GM21576 (cell line): ENCODE measurements at regions not wholly inside any gene's neighbourhood (a gene's known extent, or its start where the extent isn't known, plus 50 kb on each side); places are given as distances from the start of the nearest gene placed in this dataset.
A peak's percentile ranks its signal among the peaks of the same experiment; 100 is the strongest.

Experiments
- ATAC-seq: cut with Tn5 transposase; IDR thresholded peaks from one replicate; pipeline ENCODE4 v1.9.1; 2021; ENCODE audit warnings: mild to moderate bottlenecking, moderate library complexity; ENCODE audit not compliant: unreplicated experiment

GRCh38 chr11:129292771-129293170 is 82.9 kb upstream of the BARX2 start:
- ATAC-seq = no peak

GRCh38 chr11:129292092-129292491 is 83.6 kb upstream of the BARX2 start:
- no peak for ATAC-seq

DNA sequence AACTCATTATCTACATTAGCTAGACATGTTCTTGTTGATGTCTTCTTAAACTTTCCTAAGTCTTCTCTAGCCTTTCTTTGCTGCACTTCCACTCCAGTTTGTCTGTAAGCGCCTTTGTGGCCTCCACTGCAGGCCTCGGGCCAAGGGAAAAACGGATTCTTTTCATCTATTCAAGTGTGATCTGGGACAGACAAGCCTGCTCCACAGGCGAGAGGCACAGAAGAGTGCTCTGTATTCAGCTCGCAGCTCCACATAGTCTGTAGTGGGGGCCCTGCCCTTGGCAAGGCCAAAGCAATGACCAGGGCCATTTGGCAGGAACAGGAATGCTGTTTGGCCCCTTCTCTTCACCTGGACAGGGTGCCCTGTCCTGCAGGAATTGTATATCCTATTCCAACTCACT is 84.1 kb upstream of the BARX2 start:
- ATAC-seq = no peak

- ATAC-seq = no peak
Observed at GRCh38 chr11:129290966-129291365, 84.7 kb upstream of the BARX2 start.

DNA sequence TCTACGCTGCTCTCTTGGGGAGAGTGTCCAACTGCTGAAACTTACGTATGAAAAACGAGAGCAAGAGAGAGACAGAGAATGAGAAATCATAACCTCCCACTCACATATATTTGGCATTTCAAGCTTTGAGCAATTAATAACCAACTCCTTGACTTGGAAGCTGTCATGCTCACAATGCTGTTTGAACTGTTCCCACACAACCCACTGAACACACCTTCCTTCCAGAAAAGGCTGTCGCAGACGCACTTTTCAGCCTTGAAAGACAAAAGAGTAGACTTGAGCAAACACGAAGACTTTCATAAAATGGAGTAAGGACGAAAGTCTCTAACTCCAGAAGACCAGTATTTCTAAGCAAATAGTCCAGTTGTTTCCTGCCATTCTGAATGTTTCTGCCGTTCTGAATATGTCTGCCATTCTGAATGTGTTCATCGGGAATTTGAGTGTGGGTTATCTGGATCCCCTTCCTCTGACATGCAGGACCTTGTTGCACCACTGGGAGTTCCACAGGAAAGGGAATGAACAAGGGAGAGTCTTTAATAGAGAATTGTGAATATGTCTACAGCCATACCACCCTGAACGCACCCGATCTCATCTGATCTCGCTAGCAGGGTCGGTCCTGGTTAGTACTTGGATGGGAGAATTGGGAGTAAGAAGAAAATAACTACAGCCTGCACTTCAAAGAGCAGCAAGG is 86.2 kb upstream of the BARX2 start:
- no peak for ATAC-seq

GRCh38 chr11:129287920-129288319 is 87.7 kb upstream of the BARX2 start:
- no peak for ATAC-seq

DNA sequence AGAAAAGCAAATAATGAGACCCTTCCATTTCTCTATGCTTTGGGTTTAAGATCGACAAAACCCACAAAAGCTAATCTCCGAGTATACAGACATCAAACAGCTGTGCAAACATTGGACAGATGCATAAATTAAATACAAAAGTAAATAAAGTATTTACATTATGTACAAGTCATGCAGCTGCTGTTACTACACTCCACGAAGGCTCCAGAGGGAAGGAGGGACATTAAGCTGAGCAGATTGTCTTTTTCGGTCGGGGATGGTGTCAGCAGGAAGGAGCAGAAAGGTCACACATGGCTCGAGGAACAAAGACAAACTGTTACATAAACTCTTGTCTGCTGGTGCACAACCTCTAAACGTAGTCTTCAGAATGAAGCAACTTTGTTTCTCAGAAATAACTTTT is 88.8 kb upstream of the BARX2 start:
- ATAC-seq = no peak

- ATAC-seq = no peak
Observed at GRCh38 chr11:129285402-129285786, 90.3 kb upstream of the BARX2 start.

DNA sequence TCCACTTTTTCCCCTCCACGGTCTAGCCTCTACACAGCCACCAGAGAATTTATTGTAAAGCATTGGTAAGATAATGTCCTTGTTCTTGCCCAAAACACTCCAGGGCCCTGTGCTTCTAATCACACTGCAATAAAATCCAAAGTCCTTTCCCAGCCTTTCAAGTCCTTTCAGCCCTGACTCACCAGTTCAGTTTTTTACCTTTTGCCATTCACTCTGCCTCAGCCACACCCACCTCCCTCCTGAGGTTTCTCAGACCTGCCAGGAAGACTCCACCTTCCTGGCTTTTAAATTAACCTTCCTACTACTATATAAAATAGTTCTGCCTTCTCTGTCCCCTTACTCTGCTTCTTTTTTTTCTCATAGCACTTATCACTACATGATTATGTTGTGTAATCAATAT is 91.0 kb upstream of the ARHGAP32 start:
- ATAC-seq = no peak

DNA sequence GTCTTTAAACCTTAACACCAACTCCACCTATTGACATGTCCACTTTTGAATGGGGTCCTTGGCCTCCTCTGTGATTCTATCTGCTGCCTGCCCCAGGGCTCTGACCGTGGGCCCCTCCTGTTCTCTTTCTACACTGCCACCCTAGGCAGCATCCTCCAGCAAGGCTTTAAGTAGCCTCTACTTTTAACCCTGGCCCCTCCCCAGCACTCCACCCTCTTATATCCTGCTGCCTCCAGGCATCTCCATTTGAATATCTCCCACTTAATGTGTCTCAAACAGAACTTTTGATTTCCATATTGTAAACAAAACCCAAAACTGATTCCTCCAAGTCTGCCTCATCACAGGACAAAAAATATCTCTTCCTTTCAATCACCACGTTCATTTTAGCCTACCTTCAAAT is 90.5 kb upstream of the ARHGAP32 start:
- no peak for ATAC-seq

GRCh38 chr11:129281471-129282415 is 89.6 kb upstream of the ARHGAP32 start:
- no peak for ATAC-seq

DNA sequence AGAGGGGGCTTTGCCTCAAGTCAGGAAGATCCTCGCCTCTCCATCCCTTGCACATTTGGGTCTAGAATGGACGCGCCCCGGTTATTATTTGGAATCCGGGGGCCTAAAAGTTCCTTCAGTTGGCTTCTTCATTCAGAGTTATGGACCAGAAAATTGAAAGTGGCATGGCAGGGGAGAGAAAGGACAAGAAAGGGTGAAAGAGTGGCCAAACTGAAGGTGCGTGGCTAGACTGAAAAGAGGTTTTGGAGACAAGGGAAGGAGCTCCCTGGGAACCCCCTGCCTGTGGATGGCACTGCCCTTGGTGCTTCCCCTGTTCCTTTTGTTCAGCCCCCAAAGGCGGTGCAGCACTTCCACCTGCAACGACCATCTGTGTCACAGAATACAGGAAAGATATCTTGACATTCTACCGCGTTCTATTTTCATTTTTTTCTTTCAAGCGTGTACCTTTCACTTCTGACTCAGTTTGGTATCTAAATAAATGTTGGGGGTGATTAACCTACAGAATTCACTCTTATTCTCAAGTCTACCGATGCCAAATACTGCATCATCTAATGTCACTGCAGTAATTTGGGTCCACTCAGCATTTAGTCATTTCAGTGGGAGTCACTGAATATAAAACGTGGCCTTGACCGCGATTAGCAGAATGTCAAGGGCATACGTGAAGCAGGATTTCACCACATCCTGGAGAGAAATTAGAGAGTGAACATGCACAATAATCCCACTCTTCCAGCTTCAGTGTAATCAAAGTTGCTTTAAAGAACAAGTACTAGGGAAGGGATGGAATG is 88.1 kb upstream of the ARHGAP32 start:
- no peak for ATAC-seq

- ATAC-seq = peak; percentile 52
Observed at GRCh38 chr11:129279326-129280026, 87.4 kb upstream of the ARHGAP32 start.

DNA sequence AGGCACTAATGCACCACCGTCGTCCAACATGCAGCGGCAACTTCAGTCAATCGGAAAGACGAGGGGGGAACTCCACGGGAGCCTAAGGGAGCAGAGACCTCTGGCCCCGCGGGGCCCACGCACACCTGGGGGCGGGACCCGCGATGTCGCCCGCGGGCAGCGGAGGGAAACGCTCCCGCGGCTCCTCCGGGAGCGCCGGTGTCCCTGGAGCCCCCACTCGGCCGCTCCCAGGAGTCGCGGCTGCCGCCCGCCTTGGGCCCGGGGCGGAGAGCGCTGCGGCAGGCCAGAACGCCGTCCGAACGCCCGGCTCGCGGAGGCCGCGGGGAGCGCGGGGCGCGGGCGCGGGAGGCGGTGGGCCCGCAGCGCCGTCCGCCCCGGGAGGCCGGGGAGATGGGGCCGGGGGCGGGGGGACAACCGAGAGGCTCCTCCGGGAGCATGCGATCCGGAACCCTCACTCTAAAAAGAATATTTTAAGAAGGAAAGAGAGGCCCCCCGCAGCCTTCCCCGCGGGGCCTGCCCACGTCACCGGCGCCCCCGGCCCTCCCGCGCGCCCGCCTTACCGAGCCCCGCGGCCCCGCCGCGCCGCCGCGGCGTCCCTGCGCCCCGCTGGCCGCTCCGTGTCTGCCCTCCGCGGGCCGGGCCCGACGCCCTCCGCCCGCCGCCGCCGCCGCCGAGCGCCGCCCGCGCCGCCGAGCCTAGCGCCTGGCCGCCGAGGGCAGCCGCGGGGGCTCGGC is 86.6 kb upstream of the ARHGAP32 start:
- ATAC-seq = no peak

DNA sequence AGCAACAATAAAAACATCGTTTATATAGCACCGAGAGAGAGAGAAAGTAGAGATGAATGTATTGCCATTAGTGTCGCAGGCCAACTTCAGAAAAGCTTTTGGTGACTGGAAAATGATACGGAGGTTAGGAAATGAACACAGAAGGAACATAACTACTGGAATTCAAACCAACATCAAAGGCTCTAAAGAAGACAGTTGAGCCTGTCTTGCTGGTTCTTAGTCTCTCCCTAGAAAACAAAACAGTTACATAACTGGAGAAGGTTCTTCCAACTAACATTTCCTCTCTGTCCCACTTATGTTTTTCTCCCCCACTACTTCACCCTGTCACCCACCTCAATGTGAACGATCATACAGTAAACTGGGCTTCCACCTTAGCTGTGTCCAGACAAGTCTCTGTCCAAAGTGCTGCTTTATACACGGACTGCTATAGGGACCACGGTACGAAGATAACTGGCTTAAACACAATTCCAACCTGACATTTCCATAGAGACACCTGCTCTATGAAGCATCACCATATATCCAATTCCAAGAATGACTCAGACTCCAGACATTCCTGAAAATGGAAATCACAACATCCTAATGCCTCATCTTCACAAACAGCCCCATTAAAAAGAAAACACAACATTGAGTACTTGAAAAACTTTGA is 85.2 kb upstream of the ARHGAP32 start:
- no peak for ATAC-seq

DNA sequence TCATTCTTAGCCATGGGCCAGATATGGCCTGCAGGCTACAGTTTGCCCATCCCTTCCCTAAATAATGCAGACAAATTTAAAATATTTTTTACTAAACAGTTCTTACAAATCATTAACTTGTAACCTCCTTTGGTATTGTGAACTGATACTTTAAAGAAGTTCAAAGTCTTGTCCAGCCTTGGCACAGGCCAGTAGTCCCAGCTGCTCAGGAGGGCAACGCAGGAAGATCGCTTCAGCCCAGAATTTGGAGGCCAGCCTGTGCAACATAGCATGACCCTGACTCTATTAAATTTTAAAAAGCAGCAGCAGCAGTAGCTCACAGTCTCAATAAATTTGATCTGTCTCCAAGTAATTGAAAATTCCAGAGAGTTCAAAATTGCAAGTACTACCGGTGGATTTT is 83.7 kb upstream of the ARHGAP32 start:
- no peak for ATAC-seq

- no peak for ATAC-seq
Observed at GRCh38 chr11:129273944-129274711, 82.0 kb upstream of the ARHGAP32 start.

- no peak for ATAC-seq
Observed at GRCh38 chr11:129273322-129273721, 81.2 kb upstream of the ARHGAP32 start.

- no peak for ATAC-seq
Observed at GRCh38 chr11:129271030-129271429, 78.9 kb upstream of the ARHGAP32 start.
